NCI-H2081 treated with DMSO at 0.1 percent for 48 hours (cell line): ENCODE measurements at regions not wholly inside any gene's neighbourhood (a gene's known extent, or its start where the extent isn't known, plus 50 kb on each side); places are given as distances from the start of the nearest gene placed in this dataset.

Experiments
- DNase-seq: peaks from one replicate; lab custom pipeline; 2025; lab: John Stamatoyannopoulos, UW

DNA sequence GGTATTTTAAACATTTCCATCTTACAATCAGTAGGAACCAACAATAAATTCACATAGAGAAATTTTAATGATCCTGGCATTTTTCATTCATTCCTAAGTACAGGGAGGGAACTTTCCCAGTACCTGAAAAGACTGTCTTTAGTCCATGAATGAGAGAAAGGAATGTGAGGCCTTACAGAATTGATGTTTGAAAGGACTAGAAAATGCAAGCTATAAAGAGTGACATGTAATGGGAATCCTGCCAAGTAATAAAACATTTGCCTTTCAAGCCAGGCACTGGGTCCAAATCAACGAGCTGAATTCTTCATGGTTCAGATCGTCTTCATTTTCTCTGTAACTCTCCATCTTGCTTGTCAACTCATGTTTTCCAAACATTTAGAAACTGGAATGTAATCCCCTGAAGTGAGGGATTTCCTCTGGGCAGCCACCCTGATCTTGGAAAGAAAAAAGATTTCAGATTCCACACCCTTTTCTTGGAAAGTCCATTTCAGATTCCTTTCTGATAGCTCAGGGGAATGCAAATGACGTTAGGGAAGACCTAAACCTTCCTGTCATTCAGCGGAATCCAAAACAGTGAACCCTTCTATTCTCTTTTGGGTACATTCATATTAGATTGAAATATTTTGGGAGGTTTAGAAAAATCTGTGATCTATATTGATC is 315.8 kb downstream of the SH3GL2 start:
- DNase-seq: no peak

GRCh38 chr9:17900606-17901005 is 321.7 kb downstream of the SH3GL2 start:
- no peak for DNase-seq

DNA sequence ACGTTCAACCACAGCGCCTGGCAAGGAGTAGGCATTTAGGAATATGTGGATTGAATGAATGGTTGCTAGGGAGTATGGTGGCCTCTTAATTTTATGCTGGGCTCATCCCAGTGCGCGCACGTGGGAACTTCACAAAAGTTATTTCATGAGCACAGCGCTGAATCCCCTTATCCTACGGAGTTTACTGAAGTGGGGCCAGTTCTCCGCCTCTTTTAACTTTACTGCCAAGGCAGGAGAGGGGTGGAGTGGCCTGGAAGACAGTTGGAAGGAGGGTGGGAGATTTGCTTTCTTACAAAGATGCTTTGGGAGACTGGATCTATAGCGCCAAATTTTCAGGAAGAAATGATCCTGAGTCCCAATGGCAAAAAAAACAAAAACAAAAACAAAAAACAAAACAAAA is 326.5 kb downstream of the SH3GL2 start:
- DNase-seq: no peak

DNA sequence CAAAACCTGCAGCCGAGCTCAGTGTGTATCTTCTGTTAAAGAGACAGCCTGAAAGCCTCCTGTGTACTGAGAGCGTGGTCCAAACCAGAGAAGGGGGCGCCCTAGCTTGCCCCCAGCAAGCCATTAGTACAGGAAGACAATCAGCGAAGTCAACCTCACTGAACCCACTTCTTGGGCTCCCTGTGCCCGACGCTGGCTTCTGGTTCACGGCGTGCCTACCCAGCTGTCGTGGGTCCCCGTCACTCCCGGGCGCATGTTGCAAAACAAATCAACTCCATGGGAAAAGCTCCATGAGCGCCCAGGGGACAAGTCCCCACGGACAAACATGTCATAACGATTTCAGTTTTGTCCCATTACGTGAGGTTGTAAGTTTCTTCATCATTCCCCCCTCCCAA is 326.9 kb downstream of the SH3GL2 start:
- no peak for DNase-seq

GRCh38 chr9:17906176-17906840 is 327.4 kb downstream of the SH3GL2 start:
- no peak for DNase-seq

- no peak for DNase-seq
Measured at GRCh38 chr9:17906841-17907778, 328.2 kb downstream of the SH3GL2 start.

DNA sequence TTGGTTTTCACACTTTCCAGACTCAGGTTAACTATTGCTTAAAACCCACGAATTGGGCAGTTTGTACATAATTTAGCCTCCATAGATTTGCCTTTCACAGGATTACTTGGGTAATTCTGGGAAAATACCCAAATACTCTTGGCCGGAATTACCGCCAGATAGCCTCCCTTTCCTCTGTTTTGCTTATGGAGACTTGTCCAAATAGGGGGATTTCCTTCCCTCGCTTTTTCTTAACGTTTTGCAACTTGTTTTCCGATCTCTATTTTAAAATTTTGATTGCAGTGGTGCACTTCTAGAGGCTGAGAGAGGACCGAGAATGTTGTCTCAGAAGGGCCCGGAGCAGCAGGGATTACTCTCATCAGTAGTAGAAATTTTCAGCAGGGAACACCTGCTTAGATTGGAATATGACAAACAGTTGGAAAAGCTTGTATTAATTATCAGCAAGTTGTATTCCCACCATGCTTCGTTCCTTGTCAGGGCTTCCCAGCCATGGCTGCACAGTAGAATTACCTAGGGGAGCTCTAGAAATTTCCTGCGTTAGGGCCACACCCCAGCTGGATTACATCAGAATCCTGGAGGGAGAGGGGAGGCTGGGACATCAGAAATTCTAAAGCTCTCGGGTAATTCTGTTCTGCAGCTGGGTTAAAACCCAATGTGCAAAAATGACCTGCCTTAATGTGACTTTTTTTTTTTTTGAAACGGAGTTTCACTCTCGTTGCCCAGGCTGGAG is 329.1 kb downstream of the SH3GL2 start:
- no peak for DNase-seq

DNA sequence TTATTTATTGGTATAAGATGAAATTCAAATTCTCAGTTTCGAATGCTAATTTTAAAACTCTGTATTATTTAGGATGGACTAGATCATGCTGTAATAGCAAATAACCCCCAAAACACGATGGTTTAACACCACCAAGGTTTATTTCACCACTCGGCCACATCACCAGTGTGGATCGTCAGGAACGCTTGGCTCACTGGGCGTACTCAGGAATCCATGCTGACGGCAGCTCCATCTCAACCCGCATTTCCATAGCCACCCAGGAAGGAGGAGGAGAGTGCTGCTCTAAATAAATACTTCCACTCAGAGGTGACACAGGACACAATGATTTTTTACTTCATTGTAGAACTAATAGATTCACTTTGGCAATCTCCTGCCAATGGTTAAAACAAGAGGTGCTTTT is 347.4 kb downstream of the SH3GL2 start:
- DNase-seq: no peak

GRCh38 chr9:17927616-17928015 is 348.8 kb downstream of the SH3GL2 start:
- no peak for DNase-seq

- DNase-seq: no peak
Measured at GRCh38 chr9:17928228-17928627, 349.4 kb downstream of the SH3GL2 start.

GRCh38 chr9:17928768-17929167 is 349.9 kb downstream of the SH3GL2 start:
- DNase-seq: no peak

- DNase-seq: no peak
Measured at GRCh38 chr9:17929506-17929905, 350.6 kb downstream of the SH3GL2 start.

- no peak for DNase-seq
Measured at GRCh38 chr9:17930071-17930470, 351.2 kb downstream of the SH3GL2 start.

GRCh38 chr9:17936365-17936764 is 357.5 kb downstream of the SH3GL2 start:
- no peak for DNase-seq

DNA sequence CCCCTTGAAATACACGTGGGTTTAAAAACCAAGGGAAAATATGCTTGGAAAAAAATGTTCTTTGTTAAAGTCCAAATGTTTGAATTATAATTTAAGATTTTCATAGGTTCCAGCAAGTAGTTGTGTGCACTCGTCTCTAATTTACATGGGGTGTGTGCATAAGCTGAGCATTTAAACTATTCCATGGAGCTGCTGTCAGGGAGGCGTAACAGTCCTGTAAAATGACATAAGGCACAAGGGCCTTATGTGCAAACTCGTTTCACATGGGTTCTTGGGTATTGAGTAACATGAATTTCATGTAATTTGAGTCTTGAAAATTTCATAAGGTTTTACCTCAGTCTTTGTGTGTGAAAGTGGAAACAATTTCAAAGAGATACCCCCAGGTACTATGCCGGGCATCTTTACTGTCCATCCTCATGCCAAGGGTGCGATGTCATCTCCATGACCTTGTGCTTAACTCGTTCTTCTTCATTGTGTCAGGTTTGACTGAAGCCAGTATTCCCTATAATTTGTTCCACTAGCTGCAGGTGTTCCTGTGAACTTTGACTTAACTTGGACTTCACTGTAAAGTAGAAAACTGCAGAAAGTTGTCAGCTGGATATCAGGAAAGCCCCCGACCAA is 359.3 kb downstream of the SH3GL2 start:
- DNase-seq: no peak

- peak; percentile 5 for DNase-seq
Measured at GRCh38 chr9:17942498-17942897, 363.6 kb downstream of the SH3GL2 start.

GRCh38 chr9:17955409-17955808 is 376.5 kb downstream of the SH3GL2 start:
- no peak for DNase-seq

DNA sequence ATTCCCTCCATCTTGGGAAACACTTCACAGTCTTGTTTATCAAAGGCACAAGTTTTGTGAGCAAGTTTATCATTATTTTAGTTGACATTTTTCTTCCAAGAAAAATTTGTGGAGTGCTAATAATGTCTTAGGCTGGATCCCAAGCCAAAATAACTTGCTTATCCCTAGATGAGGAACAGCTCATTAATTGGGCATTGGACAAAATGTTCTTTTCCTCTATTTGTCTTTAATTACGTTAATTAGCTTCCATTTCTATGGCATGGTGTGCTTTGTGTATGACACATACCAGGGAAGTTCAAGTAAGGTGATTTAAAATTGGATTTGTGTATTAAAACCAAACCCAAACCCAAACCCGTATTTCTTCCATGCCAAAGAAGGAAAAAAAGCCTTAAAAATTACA is 379.5 kb downstream of the SH3GL2 start:
- no peak for DNase-seq

GRCh38 chr9:17962747-17963146 is 383.9 kb downstream of the SH3GL2 start:
- no peak for DNase-seq

DNA sequence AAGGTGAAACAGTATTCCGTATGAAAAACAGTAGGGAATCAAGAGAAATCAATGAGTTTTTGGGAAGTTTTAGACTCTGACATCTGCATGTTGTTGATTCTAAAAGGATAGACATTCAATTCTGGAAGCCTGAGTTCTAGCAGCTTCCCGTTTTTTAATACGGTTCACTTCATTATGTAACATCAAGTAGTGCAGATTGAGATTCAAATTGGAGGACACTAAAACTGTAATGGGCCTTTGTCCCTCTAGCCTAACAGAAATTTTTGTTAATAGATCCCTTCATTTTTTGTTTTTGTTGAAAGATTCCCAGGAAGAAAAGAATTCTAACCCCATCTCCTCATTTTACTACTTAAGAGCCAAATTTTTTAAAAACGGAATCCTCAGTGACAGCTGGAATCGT is 384.6 kb downstream of the SH3GL2 start:
- DNase-seq: no peak

- DNase-seq: no peak
Measured at GRCh38 chr9:17967731-17968130, 388.9 kb downstream of the SH3GL2 start.

DNA sequence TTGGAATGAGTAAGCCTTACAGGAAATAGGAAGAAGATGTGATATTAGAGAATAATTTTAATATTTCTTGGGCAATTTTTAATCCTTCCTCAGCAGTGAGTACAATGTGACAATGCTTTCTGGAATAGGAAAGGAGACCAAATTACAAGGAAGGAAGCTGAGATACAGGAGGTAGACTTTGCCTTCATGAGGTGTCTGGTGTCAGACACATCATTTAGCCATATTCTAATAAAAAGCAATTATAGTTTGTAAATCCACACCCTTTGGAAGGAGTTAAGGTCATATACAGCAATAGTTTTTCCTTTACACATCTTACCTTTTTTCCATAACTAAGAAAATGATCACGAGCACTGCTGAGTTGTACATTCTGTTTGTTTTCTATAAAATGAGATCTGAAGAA is 390.4 kb downstream of the SH3GL2 start:
- DNase-seq: no peak
